ENCODE measurements at regions not wholly inside any gene's neighbourhood (a gene's known extent, or its start where the extent isn't known, plus 50 kb on each side); places are given as distances from the start of the nearest gene placed in this dataset.
"Not testable (repeated sequence)": the region's sequence is repeated elsewhere in the genome, so short reads cannot be mapped to it uniquely, and the experiment has no call there.

DNA sequence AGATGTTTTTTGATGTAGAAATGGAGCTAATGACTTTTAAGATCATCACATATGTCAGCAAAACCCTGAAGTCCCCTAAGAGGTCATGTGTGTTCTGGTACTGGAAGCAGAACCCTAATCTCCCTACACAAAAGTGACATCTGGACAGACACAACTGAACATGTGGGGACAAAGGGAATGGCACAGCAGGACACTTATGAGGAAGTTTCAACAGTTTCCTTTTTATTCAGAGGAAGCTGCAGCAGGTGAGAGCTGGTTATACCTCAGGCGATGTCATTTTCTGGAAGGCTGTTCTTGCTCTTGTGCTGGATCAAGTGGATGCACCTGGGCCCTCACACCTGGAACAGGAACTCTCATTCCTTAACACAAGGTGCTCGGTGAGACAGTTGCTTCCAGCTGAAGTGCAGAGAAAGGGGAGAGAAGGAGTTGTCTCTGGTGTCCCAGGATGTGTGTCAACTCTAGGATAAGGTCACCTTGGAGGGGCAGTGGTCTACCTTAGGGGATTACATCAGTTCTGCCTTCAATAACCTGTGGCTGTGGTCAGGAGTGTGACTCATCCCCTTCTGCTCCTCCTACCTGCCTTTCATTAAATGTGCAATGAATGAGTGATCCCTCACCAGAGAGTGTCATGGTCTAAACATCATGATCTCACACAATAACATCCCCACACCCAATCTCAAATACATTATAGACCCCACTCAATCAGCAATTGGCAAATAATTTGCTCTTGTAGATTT, 463.4 kb downstream of the TMEM121 start:
- no peak overlapping the region for H3K9ac ChIP-seq
- H3K79me2 ChIP-seq (ENCODE audit: insufficient read depth, low read depth): no peaks in the 10 kb centered on the region
- no peak overlapping the region for H2AFZ ChIP-seq (ENCODE audit: low read depth)
- no peaks in the 10 kb centered on the region for H4K20me1 ChIP-seq (ENCODE audit: insufficient read depth)
- no peaks in the 10 kb centered on the region for H3K27me3 ChIP-seq (ENCODE audit: insufficient read depth, low read depth)
- H3K4me1 ChIP-seq (ENCODE audit: low read depth, poor library complexity, severe bottlenecking): no peaks in the 10 kb centered on the region
- no peak overlapping the region for H3K27ac ChIP-seq
- H3K4me2 ChIP-seq: no peak overlapping the region
- TF ChIP-seq, protein P1, sequence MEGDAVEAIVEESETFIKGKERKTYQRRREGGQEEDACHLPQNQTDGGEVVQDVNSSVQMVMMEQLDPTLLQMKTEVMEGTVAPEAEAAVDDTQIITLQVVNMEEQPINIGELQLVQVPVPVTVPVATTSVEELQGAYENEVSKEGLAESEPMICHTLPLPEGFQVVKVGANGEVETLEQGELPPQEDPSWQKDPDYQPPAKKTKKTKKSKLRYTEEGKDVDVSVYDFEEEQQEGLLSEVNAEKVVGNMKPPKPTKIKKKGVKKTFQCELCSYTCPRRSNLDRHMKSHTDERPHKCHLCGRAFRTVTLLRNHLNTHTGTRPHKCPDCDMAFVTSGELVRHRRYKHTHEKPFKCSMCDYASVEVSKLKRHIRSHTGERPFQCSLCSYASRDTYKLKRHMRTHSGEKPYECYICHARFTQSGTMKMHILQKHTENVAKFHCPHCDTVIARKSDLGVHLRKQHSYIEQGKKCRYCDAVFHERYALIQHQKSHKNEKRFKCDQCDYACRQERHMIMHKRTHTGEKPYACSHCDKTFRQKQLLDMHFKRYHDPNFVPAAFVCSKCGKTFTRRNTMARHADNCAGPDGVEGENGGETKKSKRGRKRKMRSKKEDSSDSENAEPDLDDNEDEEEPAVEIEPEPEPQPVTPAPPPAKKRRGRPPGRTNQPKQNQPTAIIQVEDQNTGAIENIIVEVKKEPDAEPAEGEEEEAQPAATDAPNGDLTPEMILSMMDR (conservative IDR thresholded peaks at IDR 0.05; ENCODE audit: low read depth, low read length): no peak
- H3K4me3 ChIP-seq (IDR thresholded peaks at IDR 0.05; ENCODE audit: insufficient read depth, low read depth, low read length): no peak overlapping the region
- no peaks in the 10 kb centered on the region for H3K36me3 ChIP-seq (ENCODE audit: insufficient read depth)

DNA sequence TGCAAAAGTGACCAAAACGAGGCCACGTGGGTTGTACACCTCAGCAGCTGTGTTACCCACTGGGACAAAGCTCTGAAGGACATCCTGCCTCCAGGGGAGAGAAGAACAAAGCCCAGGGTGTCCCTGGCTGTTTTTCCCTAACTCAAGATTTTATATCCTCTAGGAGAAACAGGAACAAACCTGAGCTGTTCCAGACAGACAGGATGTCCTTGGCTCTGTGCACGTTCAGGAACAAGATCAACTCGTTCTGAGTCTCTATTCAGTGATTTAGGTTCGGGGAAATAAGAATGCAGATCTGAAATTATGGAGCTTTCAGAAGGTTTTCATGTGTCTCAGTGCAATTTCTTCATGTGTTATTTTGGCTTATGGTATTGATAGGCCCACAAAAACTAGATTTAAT, 465.3 kb downstream of the TMEM121 start:
- not testable (repeated sequence) for H3K4me1 ChIP-seq (ENCODE audit: low read depth, poor library complexity, severe bottlenecking); H3K27ac ChIP-seq

GRCh38 chr14:105993814-105994213, 467.4 kb downstream of the TMEM121 start:
- no peak overlapping the region for H3K4me2 ChIP-seq
- no peak overlapping the region for H3K4me3 ChIP-seq (IDR thresholded peaks at IDR 0.05; ENCODE audit: insufficient read depth, low read depth, low read length)
- no peaks in the 10 kb centered on the region for H4K20me1 ChIP-seq (ENCODE audit: insufficient read depth)
- H3K9ac ChIP-seq: no peak overlapping the region
- no peaks in the 10 kb centered on the region for H3K79me2 ChIP-seq (ENCODE audit: insufficient read depth, low read depth)
- no peaks in the 10 kb centered on the region for H3K4me1 ChIP-seq (ENCODE audit: low read depth, poor library complexity, severe bottlenecking)
- H2AFZ ChIP-seq (ENCODE audit: low read depth): no peak overlapping the region
- no peak overlapping the region for H3K27ac ChIP-seq
- no peaks in the 10 kb centered on the region for H3K36me3 ChIP-seq (ENCODE audit: insufficient read depth)
- TF ChIP-seq, protein P1 (conservative IDR thresholded peaks at IDR 0.05; ENCODE audit: low read depth, low read length): no peak
- no peaks in the 10 kb centered on the region for H3K27me3 ChIP-seq (ENCODE audit: insufficient read depth, low read depth)

More for the DNA sequence above, 465.3 kb downstream of the TMEM121 start:
- H3K4me2 ChIP-seq; H4K20me1 ChIP-seq (ENCODE audit: insufficient read depth); H3K9ac ChIP-seq; H3K36me3 ChIP-seq (ENCODE audit: insufficient read depth); H3K27me3 ChIP-seq (ENCODE audit: insufficient read depth, low read depth); H2AFZ ChIP-seq (ENCODE audit: low read depth); H3K79me2 ChIP-seq (ENCODE audit: insufficient read depth, low read depth); H3K4me3 ChIP-seq (IDR thresholded peaks at IDR 0.05; ENCODE audit: insufficient read depth, low read depth, low read length): not testable (repeated sequence)

DNA sequence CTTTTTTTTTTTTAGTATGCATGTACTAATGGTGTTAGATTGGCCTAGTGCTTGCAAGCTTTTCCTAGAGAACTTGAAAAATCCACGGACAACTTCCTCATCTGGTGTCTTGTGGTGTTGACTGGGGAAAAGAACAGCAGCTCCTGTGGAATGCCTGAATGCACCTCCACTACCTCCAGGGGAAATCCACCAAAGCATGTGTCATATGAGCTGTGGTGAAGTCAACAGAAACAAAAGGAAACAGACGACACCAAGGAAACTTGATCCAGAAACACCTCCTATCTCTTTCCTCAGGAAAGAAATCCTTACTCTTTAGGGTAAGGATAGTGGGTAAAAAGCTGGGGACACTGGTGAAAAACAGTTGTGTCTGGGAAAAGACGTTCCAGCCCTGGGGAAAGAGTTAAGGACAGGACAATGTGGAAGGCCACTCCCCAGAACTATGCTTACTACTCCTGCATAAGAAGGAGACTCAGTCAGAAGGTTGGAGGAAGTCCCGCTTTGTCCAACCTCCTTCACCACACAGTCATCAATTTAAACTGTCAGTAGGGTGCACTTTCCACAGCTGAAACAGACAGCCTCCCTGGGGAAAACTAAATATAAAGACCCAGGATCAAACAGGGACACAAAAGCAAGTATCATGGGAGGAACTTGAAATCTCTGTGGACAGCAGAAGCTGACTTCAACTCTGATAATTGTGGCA, 468.8 kb downstream of the TMEM121 start:
- H3K36me3 ChIP-seq (ENCODE audit: insufficient read depth); H2AFZ ChIP-seq (ENCODE audit: low read depth); H3K4me1 ChIP-seq (ENCODE audit: low read depth, poor library complexity, severe bottlenecking); H3K27me3 ChIP-seq (ENCODE audit: insufficient read depth, low read depth); H3K4me3 ChIP-seq (IDR thresholded peaks at IDR 0.05; ENCODE audit: insufficient read depth, low read depth, low read length); H3K27ac ChIP-seq; H3K79me2 ChIP-seq (ENCODE audit: insufficient read depth, low read depth); H4K20me1 ChIP-seq (ENCODE audit: insufficient read depth); H3K4me2 ChIP-seq; H3K9ac ChIP-seq: not testable (repeated sequence)

GRCh38 chr14:105998597-105998996, 472.2 kb downstream of the TMEM121 start:
- not testable (repeated sequence) for H3K4me1 ChIP-seq (ENCODE audit: low read depth, poor library complexity, severe bottlenecking); H3K4me2 ChIP-seq; H3K27ac ChIP-seq

More at GRCh38 chr14:105998597-105998996, 472.2 kb downstream of the TMEM121 start:
- H2AFZ ChIP-seq (ENCODE audit: low read depth); H4K20me1 ChIP-seq (ENCODE audit: insufficient read depth); H3K9ac ChIP-seq; H3K36me3 ChIP-seq (ENCODE audit: insufficient read depth); H3K4me3 ChIP-seq (IDR thresholded peaks at IDR 0.05; ENCODE audit: insufficient read depth, low read depth, low read length); H3K27me3 ChIP-seq (ENCODE audit: insufficient read depth, low read depth); H3K79me2 ChIP-seq (ENCODE audit: insufficient read depth, low read depth): not testable (repeated sequence)
